Smooth muscle cell (in vitro differentiated cells): ENCODE measurements at regions not wholly inside any gene's neighbourhood (a gene's known extent, or its start where the extent isn't known, plus 50 kb on each side); places are given as distances from the start of the nearest gene placed in this dataset.

Experiments used
- DNase-seq: peaks from one replicate; lab custom pipeline; 2025; ENCODE audit not compliant: unreplicated experiment; lab: John Stamatoyannopoulos, UW
- H2AFZ ChIP-seq: fragments of 200-600 bp; sonication (generic); 2 replicates; pipeline ENCODE4 v1.6.0; 2016; ENCODE audit warnings: antibody characterized with exemption, low read depth, mild to moderate bottlenecking
- H3F3A ChIP-seq: fragments of 200-600 bp; sonication (generic); 2 replicates; pipeline ENCODE4 v1.6.0; 2017; ENCODE audit warnings: antibody characterized with exemption, low read depth
- H3K27ac ChIP-seq: fragments of 200-600 bp; sonication (generic); 2 replicates; pipeline ENCODE4 v1.5.1; 2016; ENCODE audit warnings: low read depth, mild to moderate bottlenecking
- H3K27me3 ChIP-seq: fragments of 200-600 bp; sonication (generic); 2 replicates; pipeline ENCODE4 v1.6.1; 2016; ENCODE audit warnings: low read depth, mild to moderate bottlenecking
- H3K36me3 ChIP-seq: fragments of 200-600 bp; sonication (generic); 2 replicates; pipeline ENCODE4 v1.5.1; 2016; ENCODE audit warnings: low read depth
- H3K4me1 ChIP-seq: fragments of 200-600 bp; sonication (generic); 2 replicates; pipeline ENCODE4 v1.5.1; 2016; ENCODE audit warnings: low read depth
- H3K4me2 ChIP-seq: fragments of 200-600 bp; sonication (generic); 2 replicates; pipeline ENCODE4 v1.6.0; 2016; ENCODE audit warnings: mild to moderate bottlenecking
- H3K4me3 ChIP-seq: fragments of 200-600 bp; sonication (generic); 2 replicates; pipeline ENCODE4 v1.5.1; 2016; ENCODE audit warnings: mild to moderate bottlenecking
- H3K79me2 ChIP-seq: fragments of 200-600 bp; sonication (generic); 2 replicates; pipeline ENCODE4 v1.6.0; 2016; ENCODE audit warnings: low read depth, mild to moderate bottlenecking
- H3K9ac ChIP-seq: fragments of 200-600 bp; sonication (generic); 2 replicates; pipeline ENCODE4 v1.6.0; 2016; ENCODE audit warnings: low read depth
- H3K9me3 ChIP-seq: fragments of 200-600 bp; sonication (generic); replicated peaks from 2 replicates; pipeline ENCODE4 v1.5.1; 2016; ENCODE audit warnings: low read depth
- H4K20me1 ChIP-seq: fragments of 200-600 bp; sonication (generic); 2 replicates; pipeline ENCODE4 v1.6.0; 2016; ENCODE audit warnings: low read depth
- WGBS: methylation state at CpG from one replicate; pipeline ENCODE4 v1.1.7; 2016; ENCODE audit warnings: low lambda C conversion rate; 5-methylcytosine and 5-hydroxymethylcytosine counted together
- TF ChIP-seq, protein P1 (sequence below): fragments of 200-600 bp; sonication (generic); IDR thresholded peaks from 2 replicates; pipeline ENCODE4 v1.5.1; 2017; ENCODE audit warnings: borderline replicate concordance, mild to moderate bottlenecking, antibody characterized with exemption; ENCODE audit not compliant: insufficient read depth, poor library complexity, severe bottlenecking

DNA sequence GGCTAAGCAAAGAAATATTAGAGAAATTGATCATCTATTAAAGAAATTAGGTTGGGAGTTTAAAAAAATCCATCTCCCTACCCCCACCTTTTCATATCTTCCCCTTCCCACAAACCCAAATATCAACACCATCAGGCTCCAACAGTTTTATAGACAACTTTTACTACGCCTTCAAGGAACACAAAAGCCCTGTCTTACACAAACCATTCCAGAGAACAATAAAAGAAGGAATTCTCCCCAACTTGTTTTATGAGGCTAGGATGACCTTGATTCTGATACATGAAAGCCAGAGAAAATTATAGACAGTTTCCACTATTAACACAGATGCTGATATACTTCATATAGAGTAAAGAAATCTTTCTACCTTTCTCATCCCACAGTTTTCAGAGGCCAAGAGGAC, 211.6 kb downstream of the OSR1 start:
- Histone ChIP-seq H3K4me2 (no peak overlapping the region), H2AFZ (no peak overlapping the region), H3K36me3 (no peaks in the 10 kb centered on the region), H3F3A (no peaks in the 10 kb centered on the region), H3K9me3 (no peaks in the 10 kb centered on the region), H4K20me1 (no peaks in the 10 kb centered on the region), H3K27ac (no peak overlapping the region), H3K4me1 (no peaks in the 10 kb centered on the region), H3K27me3 (no peaks in the 10 kb centered on the region), H3K4me3 (no peak overlapping the region), H3K9ac (no peak overlapping the region), H3K79me2 (no peaks in the 10 kb centered on the region)
- WGBS: 69% methylated on average over 1 of the region's 1 CpG
- TF ChIP-seq, protein P1, sequence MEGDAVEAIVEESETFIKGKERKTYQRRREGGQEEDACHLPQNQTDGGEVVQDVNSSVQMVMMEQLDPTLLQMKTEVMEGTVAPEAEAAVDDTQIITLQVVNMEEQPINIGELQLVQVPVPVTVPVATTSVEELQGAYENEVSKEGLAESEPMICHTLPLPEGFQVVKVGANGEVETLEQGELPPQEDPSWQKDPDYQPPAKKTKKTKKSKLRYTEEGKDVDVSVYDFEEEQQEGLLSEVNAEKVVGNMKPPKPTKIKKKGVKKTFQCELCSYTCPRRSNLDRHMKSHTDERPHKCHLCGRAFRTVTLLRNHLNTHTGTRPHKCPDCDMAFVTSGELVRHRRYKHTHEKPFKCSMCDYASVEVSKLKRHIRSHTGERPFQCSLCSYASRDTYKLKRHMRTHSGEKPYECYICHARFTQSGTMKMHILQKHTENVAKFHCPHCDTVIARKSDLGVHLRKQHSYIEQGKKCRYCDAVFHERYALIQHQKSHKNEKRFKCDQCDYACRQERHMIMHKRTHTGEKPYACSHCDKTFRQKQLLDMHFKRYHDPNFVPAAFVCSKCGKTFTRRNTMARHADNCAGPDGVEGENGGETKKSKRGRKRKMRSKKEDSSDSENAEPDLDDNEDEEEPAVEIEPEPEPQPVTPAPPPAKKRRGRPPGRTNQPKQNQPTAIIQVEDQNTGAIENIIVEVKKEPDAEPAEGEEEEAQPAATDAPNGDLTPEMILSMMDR: no peak
- DNase-seq: no peak

DNA sequence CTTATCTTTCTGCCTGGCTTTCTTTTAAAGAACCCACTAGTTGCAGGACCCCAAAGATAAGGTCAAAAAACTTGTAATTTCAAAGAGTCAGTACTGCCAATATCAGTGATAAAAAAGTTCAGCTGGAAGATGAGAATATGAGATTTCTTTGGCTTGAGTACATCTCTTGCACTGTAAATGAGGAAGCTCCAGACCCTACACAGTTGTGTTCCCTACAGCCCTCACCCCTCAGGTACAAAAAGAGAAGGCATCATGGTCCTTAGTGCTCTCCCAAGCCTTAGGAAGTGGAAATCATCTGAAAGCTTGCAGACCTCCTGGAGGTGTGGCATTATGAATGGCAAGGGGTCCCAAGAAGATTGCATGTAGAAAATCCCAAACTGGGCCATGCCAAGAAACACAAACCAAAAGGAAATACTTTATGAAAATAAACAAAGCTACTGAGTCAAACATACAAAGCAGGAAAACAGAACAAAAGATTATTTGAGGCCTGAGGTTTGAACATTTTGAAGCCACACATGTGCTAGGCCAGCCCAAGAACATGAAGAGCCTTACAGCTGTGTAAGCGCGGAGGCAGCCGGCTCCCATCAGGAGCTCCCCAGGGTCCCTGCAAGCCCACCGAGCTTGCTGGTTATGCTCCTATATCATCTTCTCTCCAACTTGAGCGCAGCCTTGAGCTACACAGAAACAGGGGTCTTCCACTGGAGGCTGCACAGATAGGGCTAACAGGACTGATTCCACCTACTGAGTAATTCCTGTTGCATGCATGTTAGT, 217.0 kb downstream of the OSR1 start:
- H3K4me3 ChIP-seq: no peak overlapping the region
- no peaks in the 10 kb centered on the region for H3K27me3 ChIP-seq
- no peak overlapping the region for H3K4me2 ChIP-seq
- 98% methylated on average over 5 of the region's 5 CpGs for WGBS
- no peak overlapping the region for H3K9ac ChIP-seq
- no peaks in the 10 kb centered on the region for H3K36me3 ChIP-seq
- H4K20me1 ChIP-seq: no peaks in the 10 kb centered on the region
- no peak for DNase-seq
- H3K27ac ChIP-seq: peak overlapping the region; percentile 37
- H3K9me3 ChIP-seq: no peaks in the 10 kb centered on the region
- H3K79me2 ChIP-seq: no peaks in the 10 kb centered on the region
- TF ChIP-seq, protein P1: no peak
- H2AFZ ChIP-seq: no peak overlapping the region
- no peaks in the 10 kb centered on the region for H3F3A ChIP-seq
- no peaks in the 10 kb centered on the region for H3K4me1 ChIP-seq

DNA sequence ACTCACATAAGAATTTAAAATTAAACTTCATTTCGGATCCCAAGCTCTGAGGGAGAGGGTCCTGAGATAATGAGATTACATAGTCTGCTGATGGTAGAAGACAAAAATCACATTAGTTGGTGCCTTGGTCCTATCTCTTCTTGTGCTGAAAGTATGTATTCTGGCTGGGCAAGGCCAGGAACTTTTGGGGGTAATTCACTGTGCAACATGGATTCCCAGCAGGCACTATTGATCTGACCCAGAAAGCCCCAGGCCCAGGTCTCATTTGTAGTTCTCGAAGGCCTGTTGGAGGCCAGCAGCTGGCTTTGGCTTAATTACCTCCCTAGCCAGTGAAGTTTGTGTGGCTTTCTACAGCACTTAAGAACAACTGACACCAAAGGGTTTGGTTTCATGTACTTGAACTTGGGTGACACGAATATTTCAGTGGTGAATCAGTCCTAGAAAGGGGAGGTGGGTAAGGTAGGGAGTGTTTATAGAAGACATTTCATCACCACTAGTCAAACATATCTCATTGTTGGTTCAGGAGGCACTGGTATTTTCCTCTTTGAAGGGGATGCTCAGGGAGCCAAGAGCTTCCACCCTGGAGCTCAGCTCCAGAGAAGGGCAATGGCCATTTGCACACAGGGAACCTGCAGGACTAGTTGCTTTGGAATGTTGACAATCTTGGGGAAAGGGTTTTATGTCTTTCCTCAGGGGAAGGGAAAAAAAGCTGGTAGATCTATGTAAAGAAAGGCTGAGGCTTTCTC, 217.8 kb downstream of the OSR1 start:
- Histone ChIP-seq H3K27ac (peak overlapping the region; percentile 37), H3K4me1 (no peaks in the 10 kb centered on the region), H3F3A (no peaks in the 10 kb centered on the region), H3K79me2 (no peaks in the 10 kb centered on the region), H2AFZ (no peak overlapping the region), H3K4me3 (no peak overlapping the region), H3K9me3 (no peaks in the 10 kb centered on the region), H3K36me3 (no peaks in the 10 kb centered on the region), H3K9ac (no peak overlapping the region), H3K27me3 (no peaks in the 10 kb centered on the region), H3K4me2 (no peak overlapping the region), H4K20me1 (no peaks in the 10 kb centered on the region)
- TF ChIP-seq, protein P1: no peak
- no peak for DNase-seq
- WGBS: 66% methylated on average over 3 of the region's 3 CpGs
